Suprapubic skin (tissue), 4 donors: ENCODE measurements at regions not wholly inside any gene's neighbourhood (a gene's known extent, or its start where the extent isn't known, plus 50 kb on each side); places are given as distances from the start of the nearest gene placed in this dataset.

Experiments used
- DNase-seq, 2 donors: peaks; one replicate each; pipeline ENCODE4 v3.0.0-alpha.2; 2019; ENCODE audit warnings: low spot score in 2 of 2
- H3K27ac ChIP-seq: fragments of 200-600 bp; sonication (generic); one replicate; pipeline ENCODE4 v1.5.1; 2019
- H3K27me3 ChIP-seq: fragments of 200-600 bp; sonication (generic); one replicate; pipeline ENCODE4 v1.5.1; 2019
- H3K36me3 ChIP-seq: fragments of 200-600 bp; sonication (generic); one replicate; pipeline ENCODE4 v1.5.1; 2019
- H3K4me1 ChIP-seq: fragments of 200-600 bp; sonication (generic); one replicate; pipeline ENCODE4 v1.5.1; 2019
- H3K4me3 ChIP-seq: fragments of 200-600 bp; sonication (generic); one replicate; pipeline ENCODE4 v1.5.1; 2019; ENCODE audit warnings: mild to moderate bottlenecking
- H3K9me3 ChIP-seq: fragments of 200-600 bp; sonication (generic); one replicate; pipeline ENCODE4 v1.5.1; 2019
- EP300 ChIP-seq: sonication (generic); formaldehyde crosslinking; IDR thresholded peaks from one replicate; pipeline ENCODE4 v1.6.1; 2017; ENCODE audit warnings: antibody characterized with exemption
- POLR2A ChIP-seq, 2 donors: fragments of 450-650 bp; IDR thresholded peaks; one replicate each; pipeline ENCODE4 v1.6.1; 2017; ENCODE audit warnings: antibody characterized with exemption in 2 of 2, mild to moderate bottlenecking in 2 of 2, moderate library complexity in 2 of 2
- POLR2AphosphoS5 ChIP-seq, 3 donors: sonication (generic); formaldehyde crosslinking; IDR thresholded peaks; one replicate each; pipeline ENCODE4 v1.6.1; 2017; ENCODE audit warnings: antibody characterized with exemption in 3 of 3
- WGBS: methylation state at CpG from one replicate; pipeline ENCODE4 v1.1.5; 2018; 5-methylcytosine and 5-hydroxymethylcytosine counted together
- TF ChIP-seq, protein P1 (sequence below), 2 donors: fragments of 200-600 bp in 1 of 2; fragments of 450-650 bp in 1 of 2; sonication (generic) in 1 of 2; IDR thresholded peaks; one replicate each; pipeline ENCODE4 v1.5.1; 2016 to 2019; ENCODE audit warnings: antibody characterized with exemption in 2 of 2, mild to moderate bottlenecking in 1 of 2, moderate library complexity in 1 of 2

DNA sequence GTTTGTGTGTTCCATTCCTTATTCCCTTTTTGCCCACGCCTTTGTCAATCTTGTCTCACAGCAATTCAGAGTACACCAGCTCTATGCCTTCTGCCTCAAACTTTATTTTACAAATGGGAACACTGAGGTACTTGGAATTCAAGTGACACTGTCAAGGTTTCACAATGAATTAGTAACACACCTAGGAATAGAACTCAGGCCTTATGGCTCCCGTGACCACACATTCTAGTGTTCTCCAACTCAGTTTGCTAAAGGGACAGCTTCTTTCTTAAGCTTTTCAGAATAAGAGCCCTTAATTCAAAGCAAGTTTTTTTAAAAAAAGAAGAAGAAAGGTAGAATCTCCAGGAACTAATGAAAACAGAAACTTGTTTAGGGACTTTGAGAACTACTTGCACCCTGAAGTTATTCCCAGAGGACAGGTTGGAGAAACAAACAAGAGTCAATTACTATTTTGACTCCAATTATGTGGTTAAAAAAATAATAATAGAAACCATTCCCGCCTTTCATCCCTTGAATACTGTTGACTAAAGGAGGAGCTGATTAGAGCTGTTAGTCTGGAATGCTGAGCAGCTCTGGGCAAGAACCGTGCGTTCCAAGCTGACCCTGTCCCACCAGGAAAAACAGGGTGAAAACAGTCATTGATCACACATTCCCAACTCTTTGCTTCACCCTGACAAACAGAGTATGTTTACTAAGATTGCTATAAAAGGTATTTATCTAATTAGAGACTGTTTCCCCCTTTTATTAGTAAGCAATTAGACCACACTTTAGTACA lies 408.8 kb upstream of the CNKSR2 start:
- H3K9me3 ChIP-seq: no peaks in the 10 kb centered on the region
- no peaks in the 10 kb centered on the region for H3K4me1 ChIP-seq
- no peak overlapping the region for H3K27ac ChIP-seq
- DNase-seq: no peak
- WGBS: 38% methylated on average over 5 of the region's 5 CpGs
- TF ChIP-seq POLR2AphosphoS5 (IDR thresholded peaks at IDR 0.05) (no peak), POLR2A (IDR thresholded peaks at IDR 0.05) (no peak)
- TF ChIP-seq, protein P1, sequence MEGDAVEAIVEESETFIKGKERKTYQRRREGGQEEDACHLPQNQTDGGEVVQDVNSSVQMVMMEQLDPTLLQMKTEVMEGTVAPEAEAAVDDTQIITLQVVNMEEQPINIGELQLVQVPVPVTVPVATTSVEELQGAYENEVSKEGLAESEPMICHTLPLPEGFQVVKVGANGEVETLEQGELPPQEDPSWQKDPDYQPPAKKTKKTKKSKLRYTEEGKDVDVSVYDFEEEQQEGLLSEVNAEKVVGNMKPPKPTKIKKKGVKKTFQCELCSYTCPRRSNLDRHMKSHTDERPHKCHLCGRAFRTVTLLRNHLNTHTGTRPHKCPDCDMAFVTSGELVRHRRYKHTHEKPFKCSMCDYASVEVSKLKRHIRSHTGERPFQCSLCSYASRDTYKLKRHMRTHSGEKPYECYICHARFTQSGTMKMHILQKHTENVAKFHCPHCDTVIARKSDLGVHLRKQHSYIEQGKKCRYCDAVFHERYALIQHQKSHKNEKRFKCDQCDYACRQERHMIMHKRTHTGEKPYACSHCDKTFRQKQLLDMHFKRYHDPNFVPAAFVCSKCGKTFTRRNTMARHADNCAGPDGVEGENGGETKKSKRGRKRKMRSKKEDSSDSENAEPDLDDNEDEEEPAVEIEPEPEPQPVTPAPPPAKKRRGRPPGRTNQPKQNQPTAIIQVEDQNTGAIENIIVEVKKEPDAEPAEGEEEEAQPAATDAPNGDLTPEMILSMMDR (IDR thresholded peaks at IDR 0.05): no peak
- no peak overlapping the region for H3K4me3 ChIP-seq
- no peaks in the 10 kb centered on the region for H3K36me3 ChIP-seq
- no peaks in the 10 kb centered on the region for H3K27me3 ChIP-seq

DNA sequence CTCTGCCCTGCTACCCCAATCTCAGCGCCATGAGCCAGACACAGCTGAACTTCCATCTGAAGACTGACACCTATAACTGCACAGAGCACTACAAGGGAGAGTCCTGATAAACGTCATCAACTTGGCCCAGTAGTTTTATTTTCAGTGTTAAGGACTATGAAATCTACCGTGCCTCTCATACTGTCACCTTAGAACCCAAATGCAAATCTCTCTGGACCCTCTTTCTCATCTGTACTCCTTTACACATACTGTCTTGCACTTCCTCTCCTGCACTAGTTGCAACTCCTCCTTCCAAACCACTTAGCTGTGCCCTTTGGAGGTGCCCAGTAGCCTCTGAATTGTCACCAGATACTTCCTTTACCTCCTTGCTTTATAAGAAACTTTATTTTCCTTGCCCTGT lies 420.2 kb upstream of the CNKSR2 start:
- Histone ChIP-seq H3K36me3 (no peaks in the 10 kb centered on the region), H3K27ac (no peak overlapping the region), H3K4me3 (no peak overlapping the region), H3K9me3 (no peaks in the 10 kb centered on the region), H3K27me3 (no peaks in the 10 kb centered on the region), H3K4me1 (no peaks in the 10 kb centered on the region)
- WGBS: 77% methylated on average over 3 of the region's 3 CpGs
- TF ChIP-seq EP300: no peak
- no peak for TF ChIP-seq POLR2AphosphoS5 (IDR thresholded peaks at IDR 0.05)
- TF ChIP-seq, protein P1 (IDR thresholded peaks at IDR 0.05): no peak
- no peak for TF ChIP-seq POLR2A (IDR thresholded peaks at IDR 0.05)
- no peak for DNase-seq

DNA sequence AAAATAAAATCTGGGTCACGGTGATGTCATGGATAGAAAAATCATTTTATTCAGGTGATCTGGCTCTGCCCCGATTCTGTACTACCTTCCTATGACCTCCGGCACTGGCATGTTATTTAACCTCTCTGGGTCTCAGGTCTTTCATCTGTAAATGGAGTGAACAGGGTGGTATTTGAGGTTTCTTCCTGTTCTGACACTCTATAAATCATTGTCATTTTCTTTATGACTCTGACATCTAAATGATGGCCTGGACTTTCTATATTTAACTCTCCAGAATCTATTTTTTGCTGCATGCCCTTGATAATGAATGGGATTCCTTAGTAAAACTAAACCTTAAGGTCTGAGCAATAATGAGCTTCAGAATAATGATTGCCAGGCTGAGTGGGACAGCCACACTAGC lies 422.0 kb upstream of the CNKSR2 start:
- H3K36me3 ChIP-seq: no peaks in the 10 kb centered on the region
- no peak overlapping the region for H3K4me3 ChIP-seq
- H3K9me3 ChIP-seq: no peaks in the 10 kb centered on the region
- WGBS: 70% methylated on average over 3 of the region's 3 CpGs
- DNase-seq: no peak
- no peak overlapping the region for H3K27ac ChIP-seq
- H3K27me3 ChIP-seq: no peaks in the 10 kb centered on the region
- TF ChIP-seq EP300: no peak
- TF ChIP-seq POLR2AphosphoS5 (IDR thresholded peaks at IDR 0.05): no peak
- TF ChIP-seq, protein P1 (IDR thresholded peaks at IDR 0.05): no peak
- TF ChIP-seq POLR2A (IDR thresholded peaks at IDR 0.05): no peak
- no peaks in the 10 kb centered on the region for H3K4me1 ChIP-seq

DNA sequence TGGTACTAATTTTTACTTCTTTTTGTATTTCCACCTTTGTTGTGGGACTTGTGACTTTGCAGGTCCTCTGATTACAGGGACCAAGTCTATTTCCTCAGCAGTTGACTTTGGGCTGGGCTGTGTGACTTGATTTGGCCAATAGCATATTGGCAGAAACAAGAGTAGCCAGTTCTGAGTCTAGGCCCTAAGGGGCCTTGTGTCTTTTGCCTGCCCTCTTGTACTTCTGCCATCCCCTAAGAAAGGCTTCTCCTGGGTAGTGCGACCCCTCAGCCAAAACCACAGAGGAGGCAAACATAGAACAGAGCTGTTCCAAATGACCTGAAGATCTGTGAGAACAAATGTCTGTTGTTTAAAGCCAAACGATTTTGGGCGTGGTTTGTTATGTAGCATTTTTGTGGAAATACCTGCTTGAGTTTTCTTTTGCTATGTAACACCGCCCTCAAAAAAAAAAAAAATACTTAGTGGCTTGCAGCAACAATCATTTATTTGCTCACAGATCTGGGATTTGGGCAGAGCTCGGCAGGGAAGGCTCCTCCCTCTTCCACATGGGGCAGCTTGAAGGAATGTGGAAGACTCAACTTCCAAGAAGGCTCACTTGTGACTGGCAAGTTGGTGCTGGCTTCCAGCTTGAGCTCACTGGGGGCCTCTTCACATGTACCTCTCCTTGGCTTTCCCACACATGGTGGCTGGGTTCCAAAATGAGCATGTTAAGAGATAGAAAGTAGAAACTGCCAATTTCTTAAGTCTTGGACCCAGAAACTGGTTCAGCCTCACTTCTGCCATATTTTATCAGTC lies 423.0 kb upstream of the CNKSR2 start:
- no peak for TF ChIP-seq POLR2AphosphoS5 (IDR thresholded peaks at IDR 0.05)
- TF ChIP-seq EP300: no peak
- H3K4me3 ChIP-seq: no peak overlapping the region
- no peaks in the 10 kb centered on the region for H3K27me3 ChIP-seq
- H3K4me1 ChIP-seq: no peaks in the 10 kb centered on the region
- H3K27ac ChIP-seq: no peak overlapping the region
- peak in 1 of 2 donors; percentile 65 for DNase-seq
- H3K9me3 ChIP-seq: no peaks in the 10 kb centered on the region
- H3K36me3 ChIP-seq: no peaks in the 10 kb centered on the region
- WGBS: 44% methylated on average over 5 of the region's 5 CpGs

DNA sequence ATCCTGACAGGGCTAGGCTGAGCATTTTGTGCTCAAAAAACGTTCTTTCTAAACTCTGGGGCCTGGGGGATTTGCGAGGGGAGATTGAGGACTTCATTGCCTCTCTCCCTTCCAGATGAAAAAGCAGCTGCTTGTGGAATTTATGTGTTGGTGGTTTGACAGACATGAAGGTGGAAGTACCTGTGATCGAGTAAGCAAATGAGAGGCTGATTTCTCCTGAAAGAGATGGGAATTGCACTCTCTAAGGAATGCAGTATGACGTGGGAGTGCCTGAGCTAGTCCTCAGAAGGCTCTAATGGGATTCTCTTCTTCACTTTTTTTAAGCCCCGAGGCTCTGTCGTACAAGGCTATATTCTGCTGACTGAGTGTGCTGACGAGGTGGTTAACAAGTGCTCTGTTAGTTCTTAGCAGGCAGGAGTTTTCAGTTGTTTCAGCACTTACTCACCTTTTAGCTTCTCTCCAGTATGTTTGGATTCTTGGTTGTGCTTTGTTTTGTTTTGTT lies 426.8 kb upstream of the CNKSR2 start:
- Histone ChIP-seq H3K4me1 (no peaks in the 10 kb centered on the region), H3K4me3 (no peak overlapping the region), H3K27ac (no peak overlapping the region), H3K27me3 (no peaks in the 10 kb centered on the region), H3K36me3 (no peaks in the 10 kb centered on the region), H3K9me3 (no peaks in the 10 kb centered on the region)
- no peak for DNase-seq
- WGBS: 15% methylated on average over 7 of the region's 7 CpGs
- TF ChIP-seq, protein P1 (IDR thresholded peaks at IDR 0.05): no peak
- no peak for TF ChIP-seq POLR2A (IDR thresholded peaks at IDR 0.05)
- TF ChIP-seq POLR2AphosphoS5 (IDR thresholded peaks at IDR 0.05): no peak
- no peak for TF ChIP-seq EP300
